ENCODE measurements at regions not wholly inside any gene's neighbourhood (a gene's known extent, or its start where the extent isn't known, plus 50 kb on each side); places are given as distances from the start of the nearest gene placed in this dataset.

- H3K4me1 ChIP-seq (ENCODE audit: insufficient read depth): no peaks in the 10 kb centered on the region
- TF ChIP-seq POLR2A (IDR thresholded peaks at IDR 0.05): no peak
- TF ChIP-seq EP300 (IDR thresholded peaks at IDR 0.05): no peak
- no peak for TF ChIP-seq CTCF (IDR thresholded peaks at IDR 0.05)
- no peaks in the 10 kb centered on the region for H3K27me3 ChIP-seq
- WGBS, 3 donors: 85 to 91% (median 91%) methylated on average over 5 of the region's 5 CpGs
- H3K4me3 ChIP-seq: no peak overlapping the region
- intact Hi-C loops (cut with DNase I): no loop called here
- no peaks in the 10 kb centered on the region for H3K9me3 ChIP-seq
- H3K27ac ChIP-seq: no peak overlapping the region
- no peak for DNase-seq
- H3K36me3 ChIP-seq: no peaks in the 10 kb centered on the region
These were observed 210.5 kb upstream of the ISX start for GRCh38 chr22:34855471-34855870.

GRCh38 chr22:34858066-34858465, 207.9 kb upstream of the ISX start:
- H3K9me3 ChIP-seq: no peaks in the 10 kb centered on the region
- no peaks in the 10 kb centered on the region for H3K4me1 ChIP-seq (ENCODE audit: insufficient read depth)
- DNase-seq: no peak
- H3K27me3 ChIP-seq: no peaks in the 10 kb centered on the region
- WGBS, 3 donors: 17 to 27% (median 23%) methylated on average over 2 of the region's 2 CpGs
- H3K4me3 ChIP-seq: no peak overlapping the region
- no peaks in the 10 kb centered on the region for H3K36me3 ChIP-seq
- H3K27ac ChIP-seq: no peak overlapping the region
- intact Hi-C loops (cut with DNase I): no loop called here
- no peak for TF ChIP-seq CTCF (IDR thresholded peaks at IDR 0.05)
- TF ChIP-seq POLR2A (IDR thresholded peaks at IDR 0.05): no peak
- no peak for TF ChIP-seq EP300 (IDR thresholded peaks at IDR 0.05)

- intact Hi-C loops (cut with DNase I): no loop called here
- H3K36me3 ChIP-seq: no peaks in the 10 kb centered on the region
- no peak for DNase-seq
- no peak overlapping the region for H3K4me3 ChIP-seq
- TF ChIP-seq POLR2A (IDR thresholded peaks at IDR 0.05) (no peak), CTCF (IDR thresholded peaks at IDR 0.05) (no peak), EP300 (IDR thresholded peaks at IDR 0.05) (no peak)
- no peaks in the 10 kb centered on the region for H3K4me1 ChIP-seq (ENCODE audit: insufficient read depth)
- no peaks in the 10 kb centered on the region for H3K9me3 ChIP-seq
- no peaks in the 10 kb centered on the region for H3K27me3 ChIP-seq
- H3K27ac ChIP-seq: no peak overlapping the region
- 81 to 86% (median 84%) methylated on average over 2 of the region's 2 CpGs for WGBS, 3 donors
These were observed 204.2 kb upstream of the ISX start for GRCh38 chr22:34861787-34862186.

GRCh38 chr22:34866081-34866480, 199.9 kb upstream of the ISX start:
- Histone ChIP-seq H3K27me3 (no peaks in the 10 kb centered on the region), H3K4me1 (ENCODE audit: insufficient read depth) (no peaks in the 10 kb centered on the region), H3K27ac (no peak overlapping the region), H3K4me3 (no peak overlapping the region), H3K36me3 (no peaks in the 10 kb centered on the region), H3K9me3 (no peaks in the 10 kb centered on the region)
- TF ChIP-seq EP300 (IDR thresholded peaks at IDR 0.05) (no peak), CTCF (IDR thresholded peaks at IDR 0.05) (no peak), POLR2A (IDR thresholded peaks at IDR 0.05) (no peak)
- intact Hi-C loops (cut with DNase I): no loop called here
- 50 to 57% (median 55%) methylated on average over 4 of the region's 4 CpGs for WGBS, 3 donors
- DNase-seq: no peak

All from ovary (tissue), 7 donors.